ENCODE measurements at regions not wholly inside any gene's neighbourhood (a gene's known extent, or its start where the extent isn't known, plus 50 kb on each side); places are given as distances from the start of the nearest gene placed in this dataset.

GRCh38 chr10:78911533-78912340 is 157.0 kb upstream of the ZMIZ1 start:
- TF ChIP-seq CTCF (IDR thresholded peaks at IDR 0.05) (no peak), POLR2A (IDR thresholded peaks at IDR 0.05) (no peak)
